ENCODE measurements at regions not wholly inside any gene's neighbourhood (a gene's known extent, or its start where the extent isn't known, plus 50 kb on each side); places are given as distances from the start of the nearest gene placed in this dataset.

DNA sequence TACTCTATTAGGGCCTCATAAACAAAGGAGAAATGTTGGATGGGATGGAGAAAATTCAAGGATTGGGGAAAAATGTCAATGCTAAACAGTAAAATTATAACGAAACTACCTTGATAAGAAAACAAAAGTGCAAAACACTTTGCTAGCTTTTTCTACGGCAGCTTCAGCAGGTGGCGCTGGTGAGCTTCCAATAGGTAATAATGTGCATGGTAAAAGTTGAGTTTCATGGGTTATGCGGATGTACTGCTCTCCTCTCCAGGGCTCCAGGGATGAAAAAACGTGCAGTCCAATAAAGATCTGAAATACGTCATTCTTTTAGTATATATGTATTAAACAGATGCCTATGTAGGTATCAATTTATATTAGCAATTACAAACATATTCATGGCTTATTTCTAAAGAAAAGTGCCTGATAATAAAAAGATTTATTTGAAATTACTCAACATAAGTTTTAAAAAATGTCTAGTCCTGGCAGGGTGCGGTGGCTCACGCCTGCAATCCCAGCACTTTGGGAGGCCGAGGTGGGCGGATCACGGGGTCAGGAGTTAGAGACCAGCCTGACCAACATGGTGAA lies 239.6 kb downstream of the GRXCR1 start:
- TF ChIP-seq, protein P1, sequence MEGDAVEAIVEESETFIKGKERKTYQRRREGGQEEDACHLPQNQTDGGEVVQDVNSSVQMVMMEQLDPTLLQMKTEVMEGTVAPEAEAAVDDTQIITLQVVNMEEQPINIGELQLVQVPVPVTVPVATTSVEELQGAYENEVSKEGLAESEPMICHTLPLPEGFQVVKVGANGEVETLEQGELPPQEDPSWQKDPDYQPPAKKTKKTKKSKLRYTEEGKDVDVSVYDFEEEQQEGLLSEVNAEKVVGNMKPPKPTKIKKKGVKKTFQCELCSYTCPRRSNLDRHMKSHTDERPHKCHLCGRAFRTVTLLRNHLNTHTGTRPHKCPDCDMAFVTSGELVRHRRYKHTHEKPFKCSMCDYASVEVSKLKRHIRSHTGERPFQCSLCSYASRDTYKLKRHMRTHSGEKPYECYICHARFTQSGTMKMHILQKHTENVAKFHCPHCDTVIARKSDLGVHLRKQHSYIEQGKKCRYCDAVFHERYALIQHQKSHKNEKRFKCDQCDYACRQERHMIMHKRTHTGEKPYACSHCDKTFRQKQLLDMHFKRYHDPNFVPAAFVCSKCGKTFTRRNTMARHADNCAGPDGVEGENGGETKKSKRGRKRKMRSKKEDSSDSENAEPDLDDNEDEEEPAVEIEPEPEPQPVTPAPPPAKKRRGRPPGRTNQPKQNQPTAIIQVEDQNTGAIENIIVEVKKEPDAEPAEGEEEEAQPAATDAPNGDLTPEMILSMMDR (tag by site-specific recombination; IDR thresholded peaks at IDR 0.05), result no peak
- TF ChIP-seq, protein P2, sequence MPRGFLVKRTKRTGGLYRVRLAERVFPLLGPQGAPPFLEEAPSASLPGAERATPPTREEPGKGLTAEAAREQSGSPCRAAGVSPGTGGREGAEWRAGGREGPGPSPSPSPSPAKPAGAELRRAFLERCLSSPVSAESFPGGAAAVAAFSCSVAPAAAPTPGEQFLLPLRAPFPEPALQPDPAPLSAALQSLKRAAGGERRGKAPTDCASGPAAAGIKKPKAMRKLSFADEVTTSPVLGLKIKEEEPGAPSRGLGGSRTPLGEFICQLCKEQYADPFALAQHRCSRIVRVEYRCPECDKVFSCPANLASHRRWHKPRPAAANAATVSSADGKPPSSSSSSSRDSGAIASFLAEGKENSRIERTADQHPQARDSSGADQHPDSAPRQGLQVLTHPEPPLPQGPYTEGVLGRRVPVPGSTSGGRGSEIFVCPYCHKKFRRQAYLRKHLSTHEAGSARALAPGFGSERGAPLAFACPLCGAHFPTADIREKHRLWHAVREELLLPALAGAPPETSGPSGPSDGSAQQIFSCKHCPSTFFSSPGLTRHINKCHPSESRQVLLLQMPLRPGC (tag by site-specific recombination; IDR thresholded peaks at IDR 0.05), result no peak
- TF ChIP-seq ZNF112 (tag by site-specific recombination; IDR thresholded peaks at IDR 0.05), result no peak
- TF ChIP-seq, protein P3, sequence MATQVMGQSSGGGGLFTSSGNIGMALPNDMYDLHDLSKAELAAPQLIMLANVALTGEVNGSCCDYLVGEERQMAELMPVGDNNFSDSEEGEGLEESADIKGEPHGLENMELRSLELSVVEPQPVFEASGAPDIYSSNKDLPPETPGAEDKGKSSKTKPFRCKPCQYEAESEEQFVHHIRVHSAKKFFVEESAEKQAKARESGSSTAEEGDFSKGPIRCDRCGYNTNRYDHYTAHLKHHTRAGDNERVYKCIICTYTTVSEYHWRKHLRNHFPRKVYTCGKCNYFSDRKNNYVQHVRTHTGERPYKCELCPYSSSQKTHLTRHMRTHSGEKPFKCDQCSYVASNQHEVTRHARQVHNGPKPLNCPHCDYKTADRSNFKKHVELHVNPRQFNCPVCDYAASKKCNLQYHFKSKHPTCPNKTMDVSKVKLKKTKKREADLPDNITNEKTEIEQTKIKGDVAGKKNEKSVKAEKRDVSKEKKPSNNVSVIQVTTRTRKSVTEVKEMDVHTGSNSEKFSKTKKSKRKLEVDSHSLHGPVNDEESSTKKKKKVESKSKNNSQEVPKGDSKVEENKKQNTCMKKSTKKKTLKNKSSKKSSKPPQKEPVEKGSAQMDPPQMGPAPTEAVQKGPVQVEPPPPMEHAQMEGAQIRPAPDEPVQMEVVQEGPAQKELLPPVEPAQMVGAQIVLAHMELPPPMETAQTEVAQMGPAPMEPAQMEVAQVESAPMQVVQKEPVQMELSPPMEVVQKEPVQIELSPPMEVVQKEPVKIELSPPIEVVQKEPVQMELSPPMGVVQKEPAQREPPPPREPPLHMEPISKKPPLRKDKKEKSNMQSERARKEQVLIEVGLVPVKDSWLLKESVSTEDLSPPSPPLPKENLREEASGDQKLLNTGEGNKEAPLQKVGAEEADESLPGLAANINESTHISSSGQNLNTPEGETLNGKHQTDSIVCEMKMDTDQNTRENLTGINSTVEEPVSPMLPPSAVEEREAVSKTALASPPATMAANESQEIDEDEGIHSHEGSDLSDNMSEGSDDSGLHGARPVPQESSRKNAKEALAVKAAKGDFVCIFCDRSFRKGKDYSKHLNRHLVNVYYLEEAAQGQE (tag by site-specific recombination; IDR thresholded peaks at IDR 0.05), result no peak
- TF ChIP-seq ZNF274 (IDR thresholded peaks at IDR 0.05; ENCODE audit: low read length), result no peak
- no peak for TF ChIP-seq ZNF274 (tag by site-specific recombination; IDR thresholded peaks at IDR 0.05; ENCODE audit: borderline replicate concordance)
- TF ChIP-seq ZNF10 (tag by site-specific recombination; IDR thresholded peaks at IDR 0.05), result no peak
